T-cell (primary cell): ENCODE measurements at regions not wholly inside any gene's neighbourhood (a gene's known extent, or its start where the extent isn't known, plus 50 kb on each side); places are given as distances from the start of the nearest gene placed in this dataset.

Experiments used
- ATAC-seq, 4 experiments: fragments of 200-7000 bp in 3 of 4; fragments of 150-1000 bp in 1 of 4; cut with Tn5 transposase; replicated peaks in 1 of 4; 1 replicate in 3 of 4; 2 replicates in 1 of 4; pipeline ENCODE4 v1.10.0; 2021; ENCODE audit warnings: moderate library complexity in 3 of 4, mild to moderate bottlenecking in 2 of 4, moderate number of reproducible peaks in 1 of 4
- CTCF ChIA-PET, 2 donors: fragments of 300-600 bp; sonication (Branson Sonifier 250); formaldehyde crosslinking; loops; one replicate each; lab custom pipeline; 2022; ENCODE audit warnings: antibody characterized with exemption in 2 of 2; lab: Charles Lee
- POLR2A ChIA-PET, 2 donors: fragments of 300-600 bp; sonication (Branson Sonifier 250); formaldehyde crosslinking; loops; one replicate each; lab custom pipeline; 2022; ENCODE audit warnings: antibody characterized with exemption in 2 of 2; lab: Charles Lee
- DNase-seq, 35 experiments: peaks; one replicate each; pipeline versions ENCODE4 v3.0.0 to v3.0.0-alpha.2; 2013 to 2023
- H3K27ac ChIP-seq: one replicate; pipeline ENCODE4 v1.5.1; 2013; ENCODE audit warnings: low read length
- H3K27me3 ChIP-seq, 2 experiments: replicated peaks in 1 of 2; 1 replicate in 1 of 2; 2 replicates in 1 of 2; pipeline versions ENCODE4 v1.6.1 to v1.7.0; 2013; ENCODE audit warnings: low read length in 1 of 2, mixed read lengths in 1 of 2; ENCODE audit not compliant: control insufficient read depth in 2 of 2, insufficient read depth in 2 of 2; ENCODE audit errors: extremely low read depth in 1 of 2
- H3K36me3 ChIP-seq, 2 donors: 1 replicate in 1 of 2; 2 replicates in 1 of 2; pipeline versions ENCODE4 v1.6.1 to v1.7.0; 2013; ENCODE audit warnings: low read length in 1 of 2; ENCODE audit not compliant: control insufficient read depth in 2 of 2, insufficient read depth in 1 of 2; ENCODE audit errors: extremely low read depth in 1 of 2
- H3K4me1 ChIP-seq, 2 experiments: 1 replicate in 1 of 2; 2 replicates in 1 of 2; pipeline versions ENCODE4 v1.6.1 to v1.7.0; 2013; ENCODE audit warnings: low read length in 2 of 2, mixed read lengths in 1 of 2; ENCODE audit not compliant: insufficient read depth in 2 of 2, control insufficient read depth in 1 of 2; ENCODE audit errors: extremely low read depth in 1 of 2
- H3K4me3 ChIP-seq, 2 donors: 1 replicate in 1 of 2; 2 replicates in 1 of 2; pipeline versions ENCODE4 v1.5.1 to v1.7.0; 2013; ENCODE audit warnings: mild to moderate bottlenecking in 2 of 2, low read length in 1 of 2, moderate library complexity in 1 of 2; ENCODE audit not compliant: control insufficient read depth in 1 of 2; ENCODE audit errors: extremely low read depth in 1 of 2
- H3K9me3 ChIP-seq: 2 replicates; pipeline ENCODE4 v1.7.0; 2013
- H3K27ac Mint-ChIP-seq, 2 donors: one replicate each; pipeline ENCODE4 v1.8.0; 2020 to 2021; ENCODE audit warnings: mild to moderate bottlenecking in 2 of 2, mixed read lengths in 2 of 2
- H3K27me3 Mint-ChIP-seq, 2 donors: one replicate each; pipeline ENCODE4 v1.8.0; 2021 to 2022; ENCODE audit warnings: mixed read lengths in 2 of 2
- H3K36me3 Mint-ChIP-seq: one replicate; pipeline ENCODE4 v1.8.0; 2021; ENCODE audit warnings: mixed read lengths
- H3K4me1 Mint-ChIP-seq, 3 donors: one replicate each; pipeline ENCODE4 v1.8.0; 2020 to 2022; ENCODE audit warnings: mixed read lengths in 3 of 3, mild to moderate bottlenecking in 1 of 3
- H3K4me3 Mint-ChIP-seq, 3 donors: one replicate each; pipeline ENCODE4 v1.8.0; 2020 to 2022; ENCODE audit warnings: mild to moderate bottlenecking in 3 of 3, mixed read lengths in 3 of 3, moderate library complexity in 3 of 3
- H3K9me3 Mint-ChIP-seq, 3 donors: one replicate each; pipeline ENCODE4 v1.8.0; 2020 to 2022; ENCODE audit warnings: mixed read lengths in 3 of 3
- WGBS: methylation state at CpG from one replicate; pipeline ENCODE4 v1.1.5; 2013; ENCODE audit warnings: missing lambda C conversion rate; ENCODE audit not compliant: insufficient coverage; 5-methylcytosine and 5-hydroxymethylcytosine counted together

DNA sequence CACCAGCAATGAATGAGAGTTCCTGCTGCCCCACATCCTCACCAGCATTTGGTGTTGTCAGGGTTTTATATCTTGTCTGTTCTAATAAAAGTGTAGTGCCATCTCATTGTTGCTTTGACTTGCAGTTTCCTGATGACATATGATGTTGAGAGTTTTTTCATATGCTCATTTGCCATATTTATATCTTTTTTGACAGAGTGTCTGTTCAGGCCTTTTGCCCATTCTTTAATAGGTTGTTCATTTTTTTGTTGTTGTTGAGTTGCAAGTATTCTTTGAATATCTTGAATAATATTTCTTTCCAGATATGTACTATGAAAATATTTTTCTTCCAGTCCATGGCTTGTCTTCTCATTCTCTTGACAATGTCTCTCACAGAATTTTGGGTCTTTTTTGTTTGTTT lies 111.7 kb upstream of the KCNJ15 start:
- ChIA-PET POLR2A (no interaction called here), CTCF (no interaction called here)

DNA sequence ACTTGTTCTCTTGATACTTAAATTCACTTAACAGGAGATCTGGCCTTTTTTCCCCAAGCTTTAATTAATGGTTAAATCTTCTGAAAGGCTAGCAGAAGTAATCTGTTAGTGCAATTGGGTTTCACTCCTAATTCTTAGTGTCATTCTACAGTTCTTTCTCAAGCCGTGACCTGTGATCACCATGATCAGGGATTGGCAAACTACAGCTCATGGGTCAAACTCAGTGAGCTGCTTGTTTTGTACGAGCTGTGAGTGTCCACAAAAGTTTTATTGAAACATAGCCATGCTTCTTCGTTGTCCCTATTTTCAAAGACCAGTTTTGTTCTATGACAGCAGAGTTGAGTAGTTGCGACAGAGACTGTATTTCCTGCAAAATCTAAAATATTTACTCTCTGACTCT lies 109.4 kb upstream of the KCNJ15 start:
- Mint-ChIP-seq H3K27me3 (peaks cover 4 to 33% of the 10 kb centered on the region in 2 donors), H3K4me1 (no peaks in the 10 kb centered on the region), H3K4me3 (no peak overlapping the region), H3K36me3 (no peaks in the 10 kb centered on the region), H3K27ac (no peak overlapping the region), H3K9me3 (peaks cover 6 to 14% (median 7%) of the 10 kb centered on the region in 3 donors)
- H3K36me3 ChIP-seq = no peaks in the 10 kb centered on the region
- DNase-seq (no peak), ATAC-seq (no peak)
- WGBS = 58% methylated on average over 2 of the region's 4 CpGs
- no peaks in the 10 kb centered on the region for H3K27me3 ChIP-seq
- H3K9me3 ChIP-seq = no peaks in the 10 kb centered on the region
- H3K4me1 ChIP-seq = no peaks in the 10 kb centered on the region
- no peak overlapping the region for H3K27ac ChIP-seq
- ChIA-PET CTCF (interaction anchor here in 1 of 2 donors (1.0 kb wide), 1 partner anchor 205 kb away, joined by 3 read pairs; no protein-coding TSS in a partner anchor), POLR2A (no interaction called here)
- H3K4me3 ChIP-seq = no peak overlapping the region

More for the DNA sequence above, 111.7 kb upstream of the KCNJ15 start:
- Mint-ChIP-seq H3K4me3 (no peak overlapping the region), H3K27ac (no peak overlapping the region), H3K27me3 (peaks cover 2 to 31% of the 10 kb centered on the region in 2 donors), H3K36me3 (no peaks in the 10 kb centered on the region), H3K4me1 (no peaks in the 10 kb centered on the region), H3K9me3 (peaks cover 6 to 14% (median 7%) of the 10 kb centered on the region in 3 donors)
- Histone ChIP-seq H3K36me3 (no peaks in the 10 kb centered on the region), H3K27ac (no peak overlapping the region), H3K27me3 (no peaks in the 10 kb centered on the region), H3K4me1 (no peaks in the 10 kb centered on the region), H3K4me3 (no peak overlapping the region), H3K9me3 (no peaks in the 10 kb centered on the region)
- DNase-seq (no peak), ATAC-seq (no peak)

DNA sequence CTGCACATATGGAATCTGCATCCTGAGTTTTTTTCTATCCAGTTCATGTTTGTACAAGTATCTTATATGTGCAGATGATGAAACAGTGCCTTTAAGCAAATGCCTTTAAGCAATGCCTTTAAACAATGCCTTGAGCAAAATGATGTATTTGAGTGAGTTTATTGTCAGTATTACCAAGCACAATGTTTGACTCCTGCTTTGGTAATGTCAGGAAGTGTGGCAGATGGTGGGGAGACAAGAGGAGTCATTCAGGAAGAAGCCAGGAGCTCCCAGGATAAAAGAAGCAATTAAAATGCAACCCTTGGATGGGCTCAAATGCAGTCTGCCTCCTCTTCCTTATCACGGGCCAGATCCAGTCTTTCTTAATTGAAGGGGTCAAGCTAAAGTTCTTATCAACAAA lies 108.7 kb upstream of the KCNJ15 start:
- no peaks in the 10 kb centered on the region for H3K27me3 ChIP-seq
- WGBS = no CpG with 5 or more reads among the region's 1 CpG
- no peak overlapping the region for H3K4me3 Mint-ChIP-seq
- no peaks in the 10 kb centered on the region for H3K9me3 ChIP-seq
- no peak overlapping the region for H3K27ac Mint-ChIP-seq
- peaks cover 8 to 35% of the 10 kb centered on the region in 2 donors for H3K27me3 Mint-ChIP-seq
- H3K36me3 Mint-ChIP-seq = no peaks in the 10 kb centered on the region
- H3K27ac ChIP-seq = no peak overlapping the region
- H3K4me1 Mint-ChIP-seq = no peaks in the 10 kb centered on the region
- CTCF ChIA-PET = no interaction called here
- DNase-seq (no peak), ATAC-seq (no peak)
- H3K4me3 ChIP-seq = no peak overlapping the region
- POLR2A ChIA-PET = no interaction called here
- peaks cover 6 to 14% (median 7%) of the 10 kb centered on the region in 3 donors for H3K9me3 Mint-ChIP-seq
- no peaks in the 10 kb centered on the region for H3K36me3 ChIP-seq
- no peaks in the 10 kb centered on the region for H3K4me1 ChIP-seq

DNA sequence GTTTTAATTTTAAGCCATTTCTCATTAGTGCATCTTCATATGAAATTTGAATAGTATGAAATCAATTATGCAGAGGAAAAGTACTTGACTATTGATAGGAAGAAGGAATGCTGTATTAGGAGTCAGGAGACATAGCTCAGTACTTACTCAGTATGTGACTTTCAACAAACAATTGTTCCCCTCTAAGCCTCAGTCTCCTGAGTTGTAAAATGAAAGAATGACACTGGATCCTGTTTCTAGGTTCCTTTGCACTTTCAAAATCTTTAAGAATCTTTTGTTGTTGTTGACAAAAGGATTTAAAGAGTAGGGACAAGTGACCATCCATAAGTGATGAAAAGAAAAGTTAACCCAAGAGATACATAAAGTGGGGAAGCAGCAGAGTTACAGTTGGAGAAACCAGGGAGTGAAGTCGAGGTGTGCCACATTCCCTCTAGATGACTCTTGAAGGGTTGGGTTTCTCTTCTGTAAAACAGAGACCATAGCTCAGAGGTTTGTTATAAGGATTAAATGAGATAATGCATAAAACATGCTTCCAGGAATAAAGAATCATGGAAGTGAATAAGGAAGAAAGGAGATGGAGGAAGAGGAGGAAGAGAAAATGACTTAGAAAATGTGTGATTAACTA lies 105.7 kb upstream of the KCNJ15 start:
- Histone ChIP-seq H3K4me3 (no peak overlapping the region), H3K9me3 (no peaks in the 10 kb centered on the region), H3K36me3 (no peaks in the 10 kb centered on the region), H3K4me1 (no peaks in the 10 kb centered on the region), H3K27me3 (no peaks in the 10 kb centered on the region), H3K27ac (no peak overlapping the region)
- Mint-ChIP-seq H3K9me3 (no peaks in the 10 kb centered on the region), H3K27me3 (peaks cover 15 to 43% of the 10 kb centered on the region in 2 donors), H3K27ac (no peak overlapping the region), H3K4me1 (no peaks in the 10 kb centered on the region), H3K36me3 (no peaks in the 10 kb centered on the region), H3K4me3 (no peak overlapping the region)
- ATAC-seq = no peak
- CTCF ChIA-PET = interaction anchor here in 1 of 2 donors (1.0 kb wide), 1 partner anchor 12 kb away, joined by 3 read pairs; no protein-coding TSS in a partner anchor
- POLR2A ChIA-PET = no interaction called here
- 63% methylated on average over 1 of the region's 1 CpG for WGBS
- no peak for DNase-seq

DNA sequence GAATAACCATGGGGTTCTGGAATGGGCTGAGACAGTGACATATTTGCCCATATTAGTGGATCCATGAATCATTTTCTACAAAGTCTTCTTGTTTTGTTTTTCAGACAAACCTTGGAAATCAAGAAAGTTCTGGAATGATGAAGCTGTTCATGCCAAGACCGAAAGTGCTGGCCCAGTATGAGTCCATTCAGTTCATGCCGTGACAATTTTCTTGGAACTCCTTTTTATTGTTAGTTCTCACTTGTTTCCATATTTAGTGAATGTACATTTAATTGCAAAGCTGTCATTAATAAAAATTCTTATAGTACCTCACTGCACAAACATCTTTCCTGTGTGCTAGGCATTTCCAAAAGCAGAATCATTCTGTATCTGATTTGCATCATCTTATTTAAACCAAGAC lies 100.6 kb upstream of the KCNJ15 start:
- H3K4me3 Mint-ChIP-seq = no peak overlapping the region
- no peaks in the 10 kb centered on the region for H3K9me3 Mint-ChIP-seq
- H3K36me3 Mint-ChIP-seq = no peaks in the 10 kb centered on the region
- H3K4me1 ChIP-seq = no peaks in the 10 kb centered on the region
- POLR2A ChIA-PET = no interaction called here
- H3K9me3 ChIP-seq = no peaks in the 10 kb centered on the region
- H3K27me3 ChIP-seq = no peaks in the 10 kb centered on the region
- no peak overlapping the region for H3K27ac Mint-ChIP-seq
- no peaks in the 10 kb centered on the region for H3K4me1 Mint-ChIP-seq
- H3K27ac ChIP-seq = no peak overlapping the region
- H3K27me3 Mint-ChIP-seq = peaks cover 15 to 31% of the 10 kb centered on the region in 2 donors
- CTCF ChIA-PET = interaction anchor here (0.7 to 1.1 kb wide), 3 partner anchors 36 to 202 kb away, joined by 3 to 6 read pairs (median 3); no protein-coding TSS in a partner anchor
- DNase-seq (no peak), ATAC-seq (no peak)
- no CpG with 5 or more reads among the region's 2 CpGs for WGBS
- H3K4me3 ChIP-seq = no peak overlapping the region
- no peaks in the 10 kb centered on the region for H3K36me3 ChIP-seq

DNA sequence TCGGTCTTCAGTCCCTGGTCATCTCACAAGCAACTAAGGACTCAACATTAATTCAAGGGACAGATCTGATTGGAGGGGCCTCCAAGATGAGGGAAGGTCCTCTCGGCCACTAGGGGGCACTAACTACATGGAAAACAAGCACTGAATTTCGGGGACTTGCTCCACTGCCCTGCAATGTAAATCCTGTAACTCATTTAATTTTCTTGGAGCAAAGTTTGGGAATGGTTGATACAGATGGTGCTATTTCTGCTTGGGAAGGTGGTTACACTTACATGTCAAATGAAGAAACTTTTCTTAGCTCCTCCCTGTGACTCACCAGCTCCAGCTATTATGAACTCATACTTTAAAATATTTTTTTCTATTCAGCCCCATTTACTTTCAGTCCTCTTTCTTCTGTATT lies 97.4 kb upstream of the KCNJ15 start:
- Histone ChIP-seq H3K4me1 (no peaks in the 10 kb centered on the region), H3K27me3 (no peaks in the 10 kb centered on the region), H3K9me3 (no peaks in the 10 kb centered on the region), H3K4me3 (no peak overlapping the region), H3K27ac (no peak overlapping the region), H3K36me3 (no peaks in the 10 kb centered on the region)
- Mint-ChIP-seq H3K4me3 (no peak overlapping the region), H3K9me3 (no peaks in the 10 kb centered on the region), H3K27me3 (peaks cover 7 to 17% of the 10 kb centered on the region in 2 donors), H3K27ac (no peak overlapping the region), H3K4me1 (no peaks in the 10 kb centered on the region), H3K36me3 (no peaks in the 10 kb centered on the region)
- ChIA-PET CTCF (interaction anchor here (0.6 to 1.0 kb wide), 2 partner anchors 187 to 193 kb away, joined by 5 read pairs; no protein-coding TSS in a partner anchor), POLR2A (no interaction called here)
- WGBS = no CpG with 5 or more reads among the region's 3 CpGs
- peak in 33 of 35 experiments; percentile 2 to 70 (median 35) for DNase-seq
- ATAC-seq = no peak
